A172 (cell line): ENCODE measurements at regions not wholly inside any gene's neighbourhood (a gene's known extent, or its start where the extent isn't known, plus 50 kb on each side); places are given as distances from the start of the nearest gene placed in this dataset.
"Not testable (repeated sequence)": the region's sequence is repeated elsewhere in the genome, so short reads cannot be mapped to it uniquely, and the experiment has no call there.

Source experiments
- DNase-seq: peaks from one replicate; pipeline ENCODE4 v3.0.0-alpha.2; 2015; ENCODE audit warnings: low spot score

DNA sequence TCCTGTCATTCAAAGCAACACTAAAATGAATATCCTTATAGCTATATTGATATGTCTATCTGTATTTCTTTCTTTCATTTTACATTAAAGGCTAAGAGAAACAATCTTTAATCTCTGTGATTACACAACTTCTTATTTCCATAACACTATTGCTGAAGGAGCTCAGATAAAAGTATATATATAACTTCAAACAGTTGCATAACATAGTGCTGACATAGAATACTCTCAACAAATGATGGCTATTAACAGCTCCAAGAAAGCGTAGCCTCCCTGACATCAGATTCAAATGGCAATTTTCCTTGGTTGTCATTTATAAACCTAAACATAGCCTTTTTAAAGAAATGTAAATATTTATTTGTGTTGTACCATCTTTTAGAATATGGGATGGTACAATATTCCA lies 116.6 kb upstream of the PTPRG start:
- no peak for DNase-seq

- DNase-seq, result no peak
These were observed 115.4 kb upstream of the PTPRG start for GRCh38 chr3:61445924-61446323.

DNA sequence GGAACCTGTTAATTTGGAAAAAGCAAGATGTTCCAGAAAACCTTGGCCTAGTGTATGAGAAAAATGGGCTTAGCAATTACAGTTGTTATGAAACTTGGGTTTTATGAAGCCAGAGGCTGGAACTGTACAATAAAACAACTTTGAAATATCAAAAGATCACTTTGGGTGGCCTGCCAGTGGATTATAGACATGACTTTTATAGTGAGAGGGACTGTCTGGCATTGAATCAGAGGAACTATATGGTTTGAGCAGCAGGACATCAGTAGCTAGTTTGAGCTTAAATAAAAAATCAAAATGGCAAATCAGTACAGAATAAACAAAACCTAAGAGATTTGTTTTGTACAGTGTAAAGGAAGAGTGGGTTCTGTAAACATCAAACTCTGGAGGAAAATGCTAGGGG lies 115.0 kb upstream of the PTPRG start:
- no peak for DNase-seq

- no peak for DNase-seq
These were observed 113.0 kb upstream of the PTPRG start for GRCh38 chr3:61448378-61448777.

DNA sequence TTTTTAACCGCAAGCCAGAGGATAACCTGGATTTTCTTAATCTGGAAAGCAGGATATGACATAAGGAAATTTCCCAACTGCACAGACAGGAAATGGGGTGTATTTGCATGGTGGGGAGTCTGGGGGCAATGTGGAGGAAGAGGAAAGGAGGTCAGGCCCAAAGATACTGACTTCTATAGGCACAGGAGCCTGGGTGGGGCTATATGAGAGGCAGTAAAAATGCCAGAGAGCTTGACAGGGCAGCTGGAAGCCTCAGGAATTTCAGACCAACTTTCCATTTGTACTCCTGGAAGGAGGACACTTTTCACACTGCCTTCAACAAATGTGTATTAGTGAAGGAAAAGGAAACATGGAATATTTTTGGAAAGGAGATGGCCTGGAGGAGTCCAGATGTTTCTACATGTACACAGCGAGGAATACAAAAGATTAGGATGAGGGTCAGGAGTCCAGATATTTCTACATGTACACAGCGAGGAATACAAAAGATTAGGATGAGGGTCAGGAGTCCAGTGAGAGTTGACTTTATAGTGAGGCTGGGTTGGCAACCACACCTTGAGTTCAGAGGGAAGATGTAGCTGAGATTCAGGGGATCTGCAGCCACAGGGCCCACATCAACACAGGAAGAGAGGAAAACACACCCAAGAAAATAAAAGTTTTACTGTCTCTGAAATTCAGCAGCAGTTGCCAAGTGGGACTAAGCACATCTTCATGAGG lies 111.9 kb upstream of the PTPRG start:
- DNase-seq, result no peak

DNA sequence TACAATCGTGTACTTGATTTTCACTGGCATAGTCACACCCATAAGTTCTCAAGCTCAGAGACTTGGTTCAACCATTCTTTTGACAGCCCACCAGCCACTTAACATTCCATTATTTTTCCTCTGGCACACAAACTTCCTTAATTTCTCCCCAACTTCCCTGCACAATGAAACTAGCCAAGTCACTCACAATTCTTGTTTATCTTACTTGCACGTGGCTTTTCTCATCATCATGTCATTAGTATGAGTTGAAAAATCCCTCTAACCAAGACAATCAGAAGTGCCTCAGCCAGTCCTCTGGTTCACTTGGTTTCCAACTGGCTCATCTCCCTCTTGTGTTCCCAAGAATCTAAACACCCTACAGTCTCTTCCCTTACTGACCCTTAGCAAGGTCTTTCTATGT lies 110.5 kb upstream of the PTPRG start:
- DNase-seq, result no peak

GRCh38 chr3:61451841-61452240 lies 109.5 kb upstream of the PTPRG start:
- DNase-seq, result no peak

- no peak for DNase-seq
These were observed 108.8 kb upstream of the PTPRG start for GRCh38 chr3:61452535-61453090.

- no peak for DNase-seq
These were observed 107.3 kb upstream of the PTPRG start for GRCh38 chr3:61454006-61454585.

DNA sequence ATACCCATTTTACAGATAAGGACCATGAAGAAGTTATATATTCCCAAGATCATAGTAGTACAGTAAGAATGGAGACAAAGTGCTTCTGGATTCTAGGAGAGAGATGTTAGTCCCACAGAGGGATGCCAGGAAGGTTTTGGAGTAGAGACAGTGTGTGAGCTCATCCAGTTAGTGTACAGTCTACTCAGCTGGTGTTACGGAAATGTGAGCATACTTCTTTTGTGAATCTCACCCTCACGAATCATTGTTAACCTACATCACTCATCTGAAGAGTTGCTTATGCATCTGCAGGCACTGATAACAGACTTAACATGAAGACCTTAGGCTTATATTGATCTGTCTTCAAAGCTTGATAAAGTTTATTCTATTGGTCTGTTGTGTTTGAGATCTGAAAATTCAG lies 106.6 kb upstream of the PTPRG start:
- no peak for DNase-seq

GRCh38 chr3:61460636-61461035 lies 100.7 kb upstream of the PTPRG start:
- DNase-seq, result no peak

DNA sequence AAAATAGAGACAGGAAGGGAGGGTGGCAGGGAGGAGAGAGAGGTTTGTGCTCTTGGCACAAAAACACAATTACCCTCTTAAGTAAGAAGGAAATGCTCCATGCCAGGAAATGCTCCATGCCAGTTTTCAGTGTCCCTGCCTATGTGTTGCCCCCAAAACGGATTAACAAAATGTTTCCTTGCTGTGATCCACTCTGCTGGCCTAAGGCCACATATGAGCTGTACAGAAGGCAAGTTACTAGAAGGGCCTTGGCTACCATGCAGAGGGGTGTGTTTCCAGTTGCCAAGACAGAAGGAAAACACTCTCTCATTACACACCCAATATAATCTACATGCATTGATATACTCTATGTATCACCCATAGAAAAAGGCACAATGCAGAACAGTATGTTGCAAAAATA lies 98.2 kb upstream of the PTPRG start:
- no peak for DNase-seq

GRCh38 chr3:61464518-61465140 lies 96.7 kb upstream of the PTPRG start:
- no peak for DNase-seq

DNA sequence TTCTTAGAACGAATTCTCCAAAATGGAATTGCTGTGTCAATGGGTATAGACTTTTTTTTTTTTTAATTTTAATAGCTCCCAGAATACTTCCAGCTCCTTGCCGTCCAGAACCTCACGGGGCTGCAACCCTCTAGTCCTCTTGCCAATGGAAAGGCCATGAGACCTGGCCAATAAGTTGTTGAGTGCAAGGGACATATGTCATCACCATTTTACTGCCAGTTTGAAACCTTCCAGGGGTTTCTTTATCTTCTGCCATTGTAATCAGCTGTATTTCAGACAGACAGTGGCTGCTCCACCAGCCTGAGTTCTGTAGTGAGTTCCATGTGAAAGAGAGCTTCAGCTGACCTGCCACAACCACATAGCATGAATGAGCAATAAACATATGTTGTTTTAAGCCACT lies 95.0 kb upstream of the PTPRG start:
- DNase-seq, result no peak

DNA sequence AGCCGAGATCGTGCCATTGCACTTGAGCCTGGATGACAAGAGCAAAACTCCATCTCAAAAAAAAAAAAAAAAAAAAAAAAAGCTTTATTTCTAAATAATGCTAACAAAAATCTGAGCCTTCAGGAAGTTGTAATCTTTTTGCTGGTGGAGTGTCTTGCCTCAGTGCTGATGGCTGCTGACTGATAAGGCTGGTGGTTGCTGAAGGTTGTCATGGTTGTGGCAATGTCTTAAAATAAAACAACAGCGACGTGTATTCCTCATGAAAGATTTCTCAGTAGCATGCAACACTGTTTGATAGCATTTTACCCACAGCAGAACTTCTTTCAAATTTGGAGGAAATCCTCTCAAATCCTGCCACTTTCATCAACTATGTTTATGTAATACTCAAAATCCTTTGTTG lies 77.4 kb upstream of the PTPRG start:
- DNase-seq, result no peak

DNA sequence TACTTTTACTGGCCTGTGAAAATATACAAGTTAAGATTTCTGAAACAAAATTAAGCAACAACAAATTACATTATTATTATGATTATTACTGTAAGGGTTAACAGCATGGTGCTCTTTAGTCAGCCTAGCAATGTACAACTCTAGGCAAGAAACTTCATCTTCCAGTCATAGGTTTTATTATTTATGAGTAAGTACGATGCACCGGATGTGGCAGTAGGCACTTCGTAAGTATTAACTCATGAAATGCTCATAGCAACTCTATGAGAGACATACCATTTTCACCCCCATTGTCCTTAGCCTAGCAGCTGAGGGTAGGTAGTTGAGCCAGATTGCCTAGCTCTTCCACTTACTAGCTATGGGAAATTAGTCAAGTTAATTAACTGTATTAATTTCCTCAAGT lies 68.0 kb upstream of the PTPRG start:
- DNase-seq, result no peak

- not testable (repeated sequence) for DNase-seq
These were observed 67.1 kb upstream of the PTPRG start for GRCh38 chr3:61494309-61494708.

DNA sequence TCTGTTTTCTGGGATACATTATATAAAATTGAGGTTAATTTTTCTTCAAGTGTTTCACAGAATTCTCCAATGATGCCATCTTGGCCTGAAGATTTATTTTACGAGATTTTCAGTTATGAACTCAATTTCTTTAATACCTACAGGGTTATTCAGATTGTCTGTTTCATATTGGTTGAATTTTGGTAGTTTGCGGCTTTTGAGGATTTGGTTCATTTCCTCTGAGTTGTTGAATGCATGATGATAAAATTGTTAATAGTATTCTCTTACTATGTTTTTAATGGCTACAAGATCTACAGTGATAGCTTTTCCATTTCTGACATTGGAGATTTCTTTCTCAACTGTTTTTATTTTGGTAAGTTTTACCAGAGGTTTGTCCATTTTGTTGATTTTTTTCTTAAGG lies 63.9 kb upstream of the PTPRG start:
- DNase-seq, result no peak

- no peak for DNase-seq
These were observed 56.2 kb upstream of the PTPRG start for GRCh38 chr3:61505197-61505596.

DNA sequence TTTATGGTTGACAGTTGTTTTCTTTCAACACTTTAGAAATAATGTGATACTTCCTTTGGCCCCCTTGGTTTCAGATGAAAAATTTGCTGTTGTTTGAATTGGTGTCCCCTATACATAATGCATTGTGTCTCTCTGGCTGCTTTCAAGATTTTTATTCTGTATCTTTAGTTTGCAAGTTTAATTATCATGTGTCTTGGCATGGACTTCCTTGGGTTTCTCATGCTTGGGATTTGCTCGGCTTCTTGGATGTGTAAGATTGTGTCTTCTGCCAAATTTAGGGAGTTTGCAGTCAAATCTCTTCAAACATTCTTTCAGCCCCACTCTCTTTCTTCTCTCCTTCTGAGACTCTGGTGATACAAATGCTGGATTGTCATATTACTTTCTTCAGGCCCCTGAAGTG lies 53.4 kb upstream of the PTPRG start:
- DNase-seq, result no peak
